Left lung (tissue), 4 donors: ENCODE measurements at regions not wholly inside any gene's neighbourhood (a gene's known extent, or its start where the extent isn't known, plus 50 kb on each side); places are given as distances from the start of the nearest gene placed in this dataset.
A peak's percentile ranks its signal among the peaks of the same experiment; 100 is the strongest.

ENCODE experiments used
- ATAC-seq: fragments of 200-7000 bp; cut with Tn5 transposase; one replicate; pipeline ENCODE4 v1.9.1; 2020; ENCODE audit warnings: moderate library complexity
- DNase-seq, 4 donors: peaks; one replicate each; pipeline ENCODE4 v3.0.0-alpha.2; 2013 to 2020
- H3K27ac ChIP-seq, 2 donors: fragments of 200-600 bp; sonication (generic) in 1 of 2; one replicate each; pipeline versions ENCODE4 v1.5.0 to v1.8.0; 2020 to 2021
- H3K27me3 ChIP-seq, 2 donors: fragments of 200-600 bp; sonication (generic) in 1 of 2; one replicate each; pipeline versions ENCODE4 v1.5.0 to v1.8.0; 2020 to 2021
- H3K36me3 ChIP-seq, 2 donors: fragments of 200-600 bp; sonication (generic) in 1 of 2; one replicate each; pipeline versions ENCODE4 v1.5.0 to v1.8.0; 2020 to 2021
- H3K4me1 ChIP-seq, 2 donors: fragments of 200-600 bp; one replicate each; pipeline ENCODE4 v1.8.0; 2021
- H3K4me3 ChIP-seq, 2 donors: fragments of 200-600 bp; sonication (generic) in 1 of 2; one replicate each; pipeline versions ENCODE4 v1.5.0 to v1.8.0; 2020 to 2021; ENCODE audit warnings: mild to moderate bottlenecking in 1 of 2
- H3K9me3 ChIP-seq, 2 donors: fragments of 200-600 bp; sonication (generic) in 1 of 2; one replicate each; pipeline versions ENCODE4 v1.5.0 to v1.8.0; 2020 to 2021
- intact Hi-C, 2 donors: fragments of 100-400 bp; cut with DNase I; formaldehyde crosslinking; loops; one replicate each; pipeline versions ENCODE4 v1.11.2 to v1.14.2; 2022
- TF ChIP-seq, protein P1 (sequence below), 2 donors: fragments of 200-600 bp; sonication (generic) in 1 of 2; IDR thresholded peaks; one replicate each; pipeline versions ENCODE4 v1.5.0 to v1.8.0; 2021; ENCODE audit warnings: antibody characterized with exemption in 2 of 2
- donor health status: DM: no; HTN: yes; CAD: no.
- donor health status: DM: no; HTN: no; CAD: no.

DNA sequence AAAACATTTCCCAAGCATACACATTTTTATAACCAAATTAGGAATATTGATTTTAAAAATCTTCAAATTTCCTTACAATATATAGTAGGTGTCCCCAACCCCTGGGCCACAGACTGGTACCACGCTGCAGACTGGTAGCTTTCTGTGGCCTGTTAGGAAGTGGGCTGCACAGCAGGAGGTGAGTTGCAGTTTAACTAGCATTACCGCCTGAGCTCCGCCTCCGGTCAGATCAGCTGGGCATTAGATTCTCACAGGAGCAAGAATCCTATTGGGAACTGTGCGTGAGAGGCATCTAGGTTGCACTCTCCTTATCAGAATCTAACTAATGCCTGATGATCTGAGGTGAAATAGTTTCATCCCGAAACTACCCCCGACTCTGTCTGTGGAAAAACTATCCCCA lies 62.1 kb downstream of the ZWINT start:
- Histone ChIP-seq H3K27me3 (no peaks in the 10 kb centered on the region), H3K9me3 (no peaks in the 10 kb centered on the region), H3K27ac (no peak overlapping the region), H3K4me3 (no peak overlapping the region), H3K36me3 (no peaks in the 10 kb centered on the region), H3K4me1 (no peaks in the 10 kb centered on the region)
- TF ChIP-seq, protein P1, sequence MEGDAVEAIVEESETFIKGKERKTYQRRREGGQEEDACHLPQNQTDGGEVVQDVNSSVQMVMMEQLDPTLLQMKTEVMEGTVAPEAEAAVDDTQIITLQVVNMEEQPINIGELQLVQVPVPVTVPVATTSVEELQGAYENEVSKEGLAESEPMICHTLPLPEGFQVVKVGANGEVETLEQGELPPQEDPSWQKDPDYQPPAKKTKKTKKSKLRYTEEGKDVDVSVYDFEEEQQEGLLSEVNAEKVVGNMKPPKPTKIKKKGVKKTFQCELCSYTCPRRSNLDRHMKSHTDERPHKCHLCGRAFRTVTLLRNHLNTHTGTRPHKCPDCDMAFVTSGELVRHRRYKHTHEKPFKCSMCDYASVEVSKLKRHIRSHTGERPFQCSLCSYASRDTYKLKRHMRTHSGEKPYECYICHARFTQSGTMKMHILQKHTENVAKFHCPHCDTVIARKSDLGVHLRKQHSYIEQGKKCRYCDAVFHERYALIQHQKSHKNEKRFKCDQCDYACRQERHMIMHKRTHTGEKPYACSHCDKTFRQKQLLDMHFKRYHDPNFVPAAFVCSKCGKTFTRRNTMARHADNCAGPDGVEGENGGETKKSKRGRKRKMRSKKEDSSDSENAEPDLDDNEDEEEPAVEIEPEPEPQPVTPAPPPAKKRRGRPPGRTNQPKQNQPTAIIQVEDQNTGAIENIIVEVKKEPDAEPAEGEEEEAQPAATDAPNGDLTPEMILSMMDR (IDR thresholded peaks at IDR 0.05) = no peak
- intact Hi-C loops = no loop called here
- peak in 1 of 4 donors; percentile 6 for DNase-seq
- no peak for ATAC-seq

DNA sequence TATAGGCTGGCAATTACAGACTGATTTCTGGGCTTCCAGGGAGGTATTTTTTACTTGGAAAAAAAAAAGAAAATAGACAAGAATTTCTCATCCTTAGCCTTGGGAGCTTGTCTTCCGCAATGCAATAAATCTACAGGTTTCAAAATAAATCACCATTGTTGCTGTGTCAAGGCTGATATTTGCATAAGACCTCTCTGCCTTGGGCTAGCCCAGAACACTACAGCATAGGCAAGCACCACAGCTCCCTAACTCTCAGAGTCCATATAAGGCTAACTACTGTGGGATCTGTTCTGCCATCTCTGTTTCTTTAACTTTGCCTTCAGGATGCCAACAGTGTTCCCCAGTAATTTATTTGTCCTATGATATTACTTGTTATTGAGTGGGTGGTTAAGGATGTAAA lies 64.4 kb downstream of the ZWINT start:
- no peak overlapping the region for H3K27ac ChIP-seq
- no peak for ATAC-seq
- H3K36me3 ChIP-seq = no peaks in the 10 kb centered on the region
- no peaks in the 10 kb centered on the region for H3K27me3 ChIP-seq
- H3K9me3 ChIP-seq = peaks cover 0 to 4% of the 10 kb centered on the region in 2 donors
- TF ChIP-seq, protein P1 (IDR thresholded peaks at IDR 0.05) = no peak
- no peak overlapping the region for H3K4me3 ChIP-seq
- DNase-seq = no peak
- no peaks in the 10 kb centered on the region for H3K4me1 ChIP-seq
- intact Hi-C loops = no loop called here

DNA sequence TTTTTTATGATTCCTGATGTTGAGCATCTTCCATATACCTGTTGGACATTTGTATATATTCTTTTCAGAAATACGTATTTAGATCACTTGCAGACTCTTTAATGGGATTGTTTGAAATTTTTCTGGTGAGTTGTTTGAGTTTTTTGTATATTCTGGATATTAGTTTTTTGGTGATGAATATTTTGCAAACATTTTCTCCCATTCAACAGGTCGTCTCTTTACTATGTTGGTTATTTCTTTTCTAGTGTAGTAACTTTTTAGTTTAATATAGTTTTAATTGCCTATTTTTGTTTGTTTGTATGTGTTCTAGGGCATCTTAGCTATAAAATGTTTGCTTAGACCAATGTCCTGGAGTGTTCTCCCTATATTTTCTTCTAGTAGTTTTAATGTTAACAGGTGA lies 72.7 kb downstream of the ZWINT start:
- ATAC-seq (no peak), DNase-seq (no peak)
- H3K4me1 ChIP-seq = no peaks in the 10 kb centered on the region
- TF ChIP-seq, protein P1 (IDR thresholded peaks at IDR 0.05) = no peak
- H3K4me3 ChIP-seq = no peak overlapping the region
- intact Hi-C loops = no loop called here
- H3K36me3 ChIP-seq = no peaks in the 10 kb centered on the region
- H3K9me3 ChIP-seq = peaks cover 0 to 4% of the 10 kb centered on the region in 2 donors
- no peaks in the 10 kb centered on the region for H3K27me3 ChIP-seq
- H3K27ac ChIP-seq = no peak overlapping the region

DNA sequence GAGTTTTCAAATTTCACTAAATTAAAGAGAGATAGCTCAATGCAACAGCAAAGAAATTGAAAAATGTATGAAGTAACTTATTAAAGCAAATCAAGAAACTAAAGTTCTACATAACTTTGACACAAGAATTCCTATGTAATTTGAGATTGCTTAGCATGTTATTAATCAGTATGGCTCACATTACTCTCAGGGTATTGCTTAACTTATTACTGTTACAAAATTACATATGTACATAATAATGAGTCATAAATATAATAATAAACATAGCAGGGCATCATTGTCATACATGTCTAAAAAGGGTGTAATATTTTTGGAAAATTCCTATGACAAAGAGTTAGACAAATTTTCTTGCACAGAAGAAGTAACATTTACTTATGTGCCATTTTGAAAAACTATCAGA lies 75.0 kb downstream of the ZWINT start:
- DNase-seq (no peak), ATAC-seq (no peak)
- Histone ChIP-seq H3K27me3 (no peaks in the 10 kb centered on the region), H3K9me3 (no peaks in the 10 kb centered on the region), H3K4me1 (no peaks in the 10 kb centered on the region), H3K27ac (no peak overlapping the region), H3K36me3 (no peaks in the 10 kb centered on the region), H3K4me3 (no peak overlapping the region)
- TF ChIP-seq, protein P1 (IDR thresholded peaks at IDR 0.05) = no peak
- intact Hi-C loops = no loop called here

DNA sequence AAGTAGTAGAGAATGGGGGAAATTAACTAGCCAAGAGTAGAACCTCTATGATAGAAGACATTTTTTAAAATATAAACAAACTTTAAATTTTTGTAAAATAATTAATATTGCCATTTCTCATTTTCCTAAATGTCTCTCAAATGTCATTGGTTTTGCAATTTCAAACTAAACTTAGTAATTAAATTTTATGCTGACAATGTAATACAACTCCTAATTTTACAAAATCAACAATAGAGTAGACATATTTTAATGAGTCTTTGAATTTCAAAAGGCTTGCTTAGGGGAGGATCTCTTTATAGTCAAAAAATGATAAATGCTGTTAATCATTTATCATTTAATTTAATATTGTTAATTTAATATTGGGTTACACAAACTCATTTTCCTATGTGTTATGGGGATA lies 81.8 kb downstream of the ZWINT start:
- H3K27me3 ChIP-seq = no peaks in the 10 kb centered on the region
- H3K4me3 ChIP-seq = no peak overlapping the region
- H3K36me3 ChIP-seq = no peaks in the 10 kb centered on the region
- TF ChIP-seq, protein P1 (IDR thresholded peaks at IDR 0.05) = no peak
- H3K4me1 ChIP-seq = no peaks in the 10 kb centered on the region
- H3K9me3 ChIP-seq = no peaks in the 10 kb centered on the region
- no peak for ATAC-seq
- no peak overlapping the region for H3K27ac ChIP-seq
- intact Hi-C loops = no loop called here
- DNase-seq = no peak
